IMR-90 (cell line): ENCODE measurements at regions not wholly inside any gene's neighbourhood (a gene's known extent, or its start where the extent isn't known, plus 50 kb on each side); places are given as distances from the start of the nearest gene placed in this dataset.

ENCODE experiments used
- POLR2A ChIP-seq: IDR thresholded peaks from 2 replicates; pipeline ENCODE4 v1.6.1; 2012; ENCODE audit warnings: mild to moderate bottlenecking, low read depth, low read length
- RCOR1 ChIP-seq: IDR thresholded peaks from 2 replicates; pipeline ENCODE4 v1.6.1; 2012; ENCODE audit warnings: mild to moderate bottlenecking, low read length, improper control_type of control experiment; ENCODE audit not compliant: insufficient replicate concordance
- TF ChIP-seq, protein P1 (sequence below): conservative IDR thresholded peaks from 2 replicates; pipeline ENCODE4 v1.5.1; 2012; ENCODE audit warnings: mild to moderate bottlenecking, low read depth, low read length, improper control_type of control experiment

DNA sequence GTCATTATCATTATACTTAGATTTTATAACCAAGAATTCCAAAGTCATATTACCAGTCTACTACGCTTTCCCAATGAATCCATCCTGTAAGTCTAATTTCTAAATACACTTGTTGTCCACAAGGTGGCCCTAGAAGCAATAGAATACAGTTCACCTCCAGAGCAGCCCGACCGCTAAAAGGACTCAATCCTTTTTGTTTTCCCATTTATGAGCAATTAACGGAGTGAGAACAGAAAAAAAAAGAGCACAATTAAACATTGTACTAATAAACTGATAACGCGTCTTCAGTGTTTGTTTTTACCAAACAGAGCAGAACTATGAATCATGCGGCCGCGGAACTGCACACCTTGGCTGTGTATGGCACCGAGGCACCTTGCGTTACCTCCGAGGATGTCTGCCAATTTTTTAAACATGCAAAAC, 160.7 kb upstream of the DAPK1 start:
- TF ChIP-seq, protein P1, sequence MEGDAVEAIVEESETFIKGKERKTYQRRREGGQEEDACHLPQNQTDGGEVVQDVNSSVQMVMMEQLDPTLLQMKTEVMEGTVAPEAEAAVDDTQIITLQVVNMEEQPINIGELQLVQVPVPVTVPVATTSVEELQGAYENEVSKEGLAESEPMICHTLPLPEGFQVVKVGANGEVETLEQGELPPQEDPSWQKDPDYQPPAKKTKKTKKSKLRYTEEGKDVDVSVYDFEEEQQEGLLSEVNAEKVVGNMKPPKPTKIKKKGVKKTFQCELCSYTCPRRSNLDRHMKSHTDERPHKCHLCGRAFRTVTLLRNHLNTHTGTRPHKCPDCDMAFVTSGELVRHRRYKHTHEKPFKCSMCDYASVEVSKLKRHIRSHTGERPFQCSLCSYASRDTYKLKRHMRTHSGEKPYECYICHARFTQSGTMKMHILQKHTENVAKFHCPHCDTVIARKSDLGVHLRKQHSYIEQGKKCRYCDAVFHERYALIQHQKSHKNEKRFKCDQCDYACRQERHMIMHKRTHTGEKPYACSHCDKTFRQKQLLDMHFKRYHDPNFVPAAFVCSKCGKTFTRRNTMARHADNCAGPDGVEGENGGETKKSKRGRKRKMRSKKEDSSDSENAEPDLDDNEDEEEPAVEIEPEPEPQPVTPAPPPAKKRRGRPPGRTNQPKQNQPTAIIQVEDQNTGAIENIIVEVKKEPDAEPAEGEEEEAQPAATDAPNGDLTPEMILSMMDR: peak; percentile 69
- no peak for TF ChIP-seq RCOR1
- TF ChIP-seq POLR2A: no peak
